PFSK-1 (cell line): ENCODE measurements at regions not wholly inside any gene's neighbourhood (a gene's known extent, or its start where the extent isn't known, plus 50 kb on each side); places are given as distances from the start of the nearest gene placed in this dataset.

ENCODE experiments used
- FOXP2 ChIP-seq: optimal IDR thresholded peaks from 2 replicates; pipeline ENCODE3; 2011; ENCODE audit warnings: borderline replicate concordance, control low read depth, inconsistent platforms; ENCODE audit not compliant: insufficient read depth; ENCODE audit errors: extremely low read length, extremely low read depth
- POLR2AphosphoS5 ChIP-seq: IDR thresholded peaks from 2 replicates; pipeline ENCODE4 v1.6.1; 2012; ENCODE audit warnings: low read depth, mild to moderate bottlenecking, control low read depth, low read length, moderate library complexity
- SIN3A ChIP-seq: IDR thresholded peaks from 2 replicates; pipeline ENCODE4 v1.6.1; 2012; ENCODE audit warnings: mild to moderate bottlenecking, low read length, moderate library complexity, borderline replicate concordance; ENCODE audit not compliant: insufficient read depth
- TAF1 ChIP-seq: IDR thresholded peaks from 2 replicates; pipeline ENCODE4 v1.6.1; 2012; ENCODE audit warnings: low read length, control low read depth, borderline replicate concordance; ENCODE audit not compliant: insufficient read depth
- TF ChIP-seq, protein P1 (sequence below), 2 experiments: IDR thresholded peaks; 2 replicates each; pipeline versions ENCODE4 v1.6.1 to v1.8.0; 2011 to 2012; ENCODE audit warnings: low read depth in 2 of 2, low read length in 2 of 2, control low read depth in 1 of 2, inconsistent platforms in 1 of 2, mild to moderate bottlenecking in 1 of 2, moderate library complexity in 1 of 2; ENCODE audit not compliant: insufficient read depth in 1 of 2

DNA sequence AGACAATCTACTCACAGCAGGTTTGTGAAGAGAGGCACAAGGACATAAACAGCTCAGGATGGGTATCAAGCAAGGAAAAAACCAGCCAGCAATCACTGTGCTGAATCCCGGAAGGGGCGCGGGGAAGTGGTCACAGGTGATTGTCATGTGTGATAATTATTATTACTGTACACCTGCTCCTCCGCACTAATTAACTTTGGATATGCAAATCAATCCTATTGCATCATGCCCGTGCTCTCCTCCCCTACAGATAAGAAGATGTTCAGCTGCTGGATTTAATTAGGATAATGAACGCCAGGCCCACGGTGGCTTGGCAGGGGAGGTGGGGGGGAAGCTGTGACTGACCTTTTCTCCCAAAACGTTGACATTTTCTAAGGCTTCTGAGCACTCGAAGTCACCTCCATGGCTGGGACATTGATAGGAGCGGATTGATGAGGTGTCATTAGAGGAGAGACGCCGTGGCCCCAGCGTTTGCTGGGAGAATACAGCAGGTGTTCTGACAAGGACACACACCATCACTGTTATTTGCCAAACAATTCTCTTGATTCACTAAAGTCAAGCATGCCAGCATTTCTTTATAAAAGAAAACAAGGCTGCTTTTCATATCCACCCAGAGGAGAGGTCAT lies 160.3 kb upstream of the VRK2 start:
- no peak for TF ChIP-seq SIN3A
- TF ChIP-seq, protein P1, sequence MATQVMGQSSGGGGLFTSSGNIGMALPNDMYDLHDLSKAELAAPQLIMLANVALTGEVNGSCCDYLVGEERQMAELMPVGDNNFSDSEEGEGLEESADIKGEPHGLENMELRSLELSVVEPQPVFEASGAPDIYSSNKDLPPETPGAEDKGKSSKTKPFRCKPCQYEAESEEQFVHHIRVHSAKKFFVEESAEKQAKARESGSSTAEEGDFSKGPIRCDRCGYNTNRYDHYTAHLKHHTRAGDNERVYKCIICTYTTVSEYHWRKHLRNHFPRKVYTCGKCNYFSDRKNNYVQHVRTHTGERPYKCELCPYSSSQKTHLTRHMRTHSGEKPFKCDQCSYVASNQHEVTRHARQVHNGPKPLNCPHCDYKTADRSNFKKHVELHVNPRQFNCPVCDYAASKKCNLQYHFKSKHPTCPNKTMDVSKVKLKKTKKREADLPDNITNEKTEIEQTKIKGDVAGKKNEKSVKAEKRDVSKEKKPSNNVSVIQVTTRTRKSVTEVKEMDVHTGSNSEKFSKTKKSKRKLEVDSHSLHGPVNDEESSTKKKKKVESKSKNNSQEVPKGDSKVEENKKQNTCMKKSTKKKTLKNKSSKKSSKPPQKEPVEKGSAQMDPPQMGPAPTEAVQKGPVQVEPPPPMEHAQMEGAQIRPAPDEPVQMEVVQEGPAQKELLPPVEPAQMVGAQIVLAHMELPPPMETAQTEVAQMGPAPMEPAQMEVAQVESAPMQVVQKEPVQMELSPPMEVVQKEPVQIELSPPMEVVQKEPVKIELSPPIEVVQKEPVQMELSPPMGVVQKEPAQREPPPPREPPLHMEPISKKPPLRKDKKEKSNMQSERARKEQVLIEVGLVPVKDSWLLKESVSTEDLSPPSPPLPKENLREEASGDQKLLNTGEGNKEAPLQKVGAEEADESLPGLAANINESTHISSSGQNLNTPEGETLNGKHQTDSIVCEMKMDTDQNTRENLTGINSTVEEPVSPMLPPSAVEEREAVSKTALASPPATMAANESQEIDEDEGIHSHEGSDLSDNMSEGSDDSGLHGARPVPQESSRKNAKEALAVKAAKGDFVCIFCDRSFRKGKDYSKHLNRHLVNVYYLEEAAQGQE (IDR thresholded peaks at IDR 0.05; ENCODE audit: insufficient read depth in 1 of 2, low read depth in 2 of 2, low read length in 2 of 2): no peak
- TF ChIP-seq FOXP2: no peak
- no peak for TF ChIP-seq TAF1
- TF ChIP-seq POLR2AphosphoS5: no peak

DNA sequence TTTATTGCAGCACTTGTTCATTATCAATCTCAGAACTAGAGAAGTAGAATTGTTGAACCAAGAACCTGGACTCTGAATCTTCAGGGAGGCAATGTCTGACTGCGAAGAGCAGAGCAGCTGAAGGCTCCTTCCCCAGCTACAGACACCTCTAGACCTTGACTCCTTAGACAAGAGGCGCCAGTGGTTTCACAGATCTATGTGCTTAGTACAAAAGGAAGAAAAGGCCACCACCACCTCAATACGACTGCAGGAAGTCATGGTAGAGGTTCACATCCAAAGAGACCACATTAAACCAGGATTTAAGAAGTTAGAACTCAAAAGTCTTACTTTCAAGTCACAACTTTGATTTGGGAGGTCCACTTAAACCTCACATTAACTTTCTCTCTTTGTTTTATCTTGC lies 158.1 kb upstream of the VRK2 start:
- TF ChIP-seq, protein P1 (IDR thresholded peaks at IDR 0.05; ENCODE audit: insufficient read depth in 1 of 2, low read depth in 2 of 2, low read length in 2 of 2): no peak
- no peak for TF ChIP-seq POLR2AphosphoS5
- no peak for TF ChIP-seq TAF1
- no peak for TF ChIP-seq SIN3A
- TF ChIP-seq FOXP2: no peak

DNA sequence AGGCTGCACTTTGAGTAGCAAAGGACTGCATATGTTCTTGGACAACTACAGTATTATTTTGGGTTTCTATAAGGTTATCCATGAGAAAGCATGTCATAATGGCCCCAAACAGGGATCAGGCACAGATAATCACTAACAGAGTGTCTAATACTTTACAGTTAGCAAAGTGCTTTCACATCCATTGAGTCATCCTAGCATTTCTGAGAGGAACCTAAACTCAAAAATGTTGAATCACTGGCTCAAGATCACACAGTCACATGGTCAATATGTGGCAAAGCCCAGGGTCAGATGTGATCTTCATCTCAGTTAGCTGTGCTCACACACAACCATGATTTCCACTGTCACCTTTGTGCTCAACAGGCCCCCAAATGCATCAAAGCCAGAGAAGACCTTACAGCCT lies 156.1 kb upstream of the VRK2 start:
- no peak for TF ChIP-seq TAF1
- no peak for TF ChIP-seq SIN3A

DNA sequence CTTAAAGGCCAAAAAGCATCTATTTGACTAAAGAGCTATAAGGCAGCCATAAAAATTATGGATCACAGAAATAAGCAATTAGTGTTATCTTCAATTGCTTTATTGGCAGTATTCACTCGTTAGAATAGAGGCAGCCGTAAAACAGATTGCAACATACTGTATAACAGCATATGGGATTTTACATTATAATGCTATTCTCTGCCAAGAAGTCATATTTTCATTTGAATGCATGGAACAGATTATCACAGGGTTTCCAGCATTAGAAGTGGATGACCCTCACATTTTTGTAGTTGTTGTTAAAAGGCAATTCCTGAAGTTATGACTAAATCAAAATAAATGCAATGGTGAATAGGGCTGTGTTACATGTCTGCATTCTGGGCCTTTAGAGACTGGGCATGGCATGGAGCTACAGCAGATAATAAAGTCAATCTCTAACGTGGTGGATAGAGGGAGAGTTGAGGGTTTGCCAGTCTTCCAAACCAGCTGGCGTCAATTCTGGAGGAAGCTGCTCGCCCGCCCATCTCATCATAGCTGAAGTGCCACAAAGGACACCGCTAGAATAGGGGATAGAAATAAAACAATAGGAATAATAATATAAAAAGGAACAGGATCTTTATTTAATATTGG lies 155.4 kb upstream of the VRK2 start:
- TF ChIP-seq SIN3A: no peak

DNA sequence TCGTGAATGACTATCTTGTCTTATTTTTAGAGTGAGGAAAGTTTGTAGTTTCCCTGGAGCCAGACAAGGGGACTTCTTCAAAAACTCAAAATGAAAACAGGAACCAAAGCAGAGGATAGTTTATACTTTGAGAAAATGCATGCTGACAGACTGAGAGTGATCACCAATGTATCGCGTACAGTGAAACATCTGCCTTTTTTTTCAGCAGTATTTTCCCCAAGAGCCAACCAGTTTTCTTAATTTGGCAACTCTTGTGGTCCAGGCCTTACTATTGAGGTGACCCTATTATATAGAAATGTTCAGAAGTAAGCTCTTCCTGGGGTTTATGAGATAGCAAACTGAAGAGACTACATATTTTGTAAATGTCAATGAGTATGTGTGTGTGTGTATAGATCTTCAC lies 153.7 kb upstream of the VRK2 start:
- TF ChIP-seq FOXP2: no peak
- TF ChIP-seq, protein P1 (IDR thresholded peaks at IDR 0.05; ENCODE audit: insufficient read depth in 1 of 2, low read depth in 2 of 2, low read length in 2 of 2): no peak
- no peak for TF ChIP-seq SIN3A
- no peak for TF ChIP-seq POLR2AphosphoS5
- no peak for TF ChIP-seq TAF1

DNA sequence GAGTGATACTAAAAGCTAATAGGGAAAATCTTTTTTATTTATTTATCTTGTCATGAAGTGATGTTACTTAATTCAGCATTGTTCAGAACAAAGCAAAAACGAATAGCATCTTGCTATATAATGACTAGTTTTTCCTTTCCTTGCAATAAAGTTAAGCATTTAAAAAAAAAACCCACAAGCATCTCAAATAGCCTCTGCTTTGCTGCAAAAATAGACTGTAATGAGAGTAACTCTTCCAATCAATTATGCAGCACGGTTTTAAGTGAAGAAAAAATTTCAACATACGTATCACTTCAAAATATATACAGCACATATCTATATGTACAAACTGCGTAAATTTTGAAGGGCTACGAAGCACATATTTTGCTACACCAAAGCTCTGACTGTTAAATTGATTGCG lies 153.3 kb upstream of the VRK2 start:
- no peak for TF ChIP-seq POLR2AphosphoS5
- TF ChIP-seq, protein P1 (IDR thresholded peaks at IDR 0.05; ENCODE audit: insufficient read depth in 1 of 2, low read depth in 2 of 2, low read length in 2 of 2): no peak
- no peak for TF ChIP-seq SIN3A
- TF ChIP-seq FOXP2: no peak
- TF ChIP-seq TAF1: no peak
